HepG2 (cell line): ENCODE measurements at regions not wholly inside any gene's neighbourhood (a gene's known extent, or its start where the extent isn't known, plus 50 kb on each side); places are given as distances from the start of the nearest gene placed in this dataset.

Experiments used
- EZH2 ChIP-seq: conservative IDR thresholded peaks from 2 replicates; pipeline ENCODE4 v1.6.1; 2012; ENCODE audit warnings: mild to moderate bottlenecking, low read depth, low read length, moderate library complexity
- POLR2A ChIP-seq, 2 experiments: IDR thresholded peaks; 2 replicates each; pipeline ENCODE4 v1.6.1; 2011; ENCODE audit warnings: low read depth in 2 of 2, low read length in 2 of 2, mild to moderate bottlenecking in 1 of 2, moderate library complexity in 1 of 2; ENCODE audit not compliant: insufficient read depth in 1 of 2

DNA sequence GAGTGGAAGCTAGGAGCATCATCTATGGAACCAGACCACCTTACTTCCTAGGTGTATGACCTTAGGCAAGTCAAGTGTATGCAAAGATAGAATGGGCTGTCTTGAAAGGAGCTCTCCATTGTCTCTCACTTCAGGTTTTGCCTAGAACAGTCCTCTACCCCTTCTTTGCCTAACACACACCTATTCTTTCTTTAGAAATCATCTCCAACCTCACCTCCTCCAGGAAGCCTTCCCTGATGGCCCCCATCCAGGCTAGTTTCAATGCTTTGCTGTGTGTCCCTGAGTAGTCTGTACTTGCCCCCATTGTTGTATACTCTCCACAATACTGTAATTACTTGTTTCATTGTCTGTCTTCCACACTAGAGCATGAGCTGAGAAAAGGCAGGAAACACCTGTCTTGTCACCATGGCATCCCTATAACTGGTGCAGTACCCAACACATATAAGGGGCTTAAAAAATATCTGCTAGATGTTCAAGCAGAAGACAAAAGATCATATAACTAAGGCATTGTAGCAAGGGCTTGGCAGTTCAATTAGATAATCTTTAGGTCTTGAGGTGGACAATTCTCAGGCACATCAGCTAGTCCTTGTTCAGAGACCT lies 83.0 kb downstream of the RRAGC start:
- no peak for TF ChIP-seq EZH2
- no peak for TF ChIP-seq POLR2A (IDR thresholded peaks at IDR 0.05; ENCODE audit: insufficient read depth in 1 of 2, low read depth in 2 of 2, low read length in 2 of 2)
